ENCODE measurements at regions not wholly inside any gene's neighbourhood (a gene's known extent, or its start where the extent isn't known, plus 50 kb on each side); places are given as distances from the start of the nearest gene placed in this dataset.

GRCh38 chr10:53123311-53123710 is 350.7 kb upstream of the MBL2 start:
- no peaks in the 10 kb centered on the region for H3K4me1 ChIP-seq (ENCODE audit: low read depth)
- no peak for TF ChIP-seq CTCF (IDR thresholded peaks at IDR 0.05; ENCODE audit: low read depth, low read length)
- no peak for DNase-seq (ENCODE audit: low read depth in 1 of 2, low spot score in 1 of 2)

GRCh38 chr10:53122281-53122680 is 349.7 kb upstream of the MBL2 start:
- H3K36me3 ChIP-seq: no peaks in the 10 kb centered on the region
- H3K9me3 ChIP-seq (ENCODE audit: low read depth): no peaks in the 10 kb centered on the region
- H3K27ac ChIP-seq: no peak overlapping the region
- no peaks in the 10 kb centered on the region for H3K4me1 ChIP-seq (ENCODE audit: low read depth)
- no peak for DNase-seq (ENCODE audit: low read depth in 1 of 2, low spot score in 1 of 2)
- TF ChIP-seq CTCF (IDR thresholded peaks at IDR 0.05; ENCODE audit: low read depth, low read length): no peak
- H3K4me3 ChIP-seq: no peak overlapping the region
- H3K27me3 ChIP-seq: no peaks in the 10 kb centered on the region

More at GRCh38 chr10:53123311-53123710, 350.7 kb upstream of the MBL2 start:
- Histone ChIP-seq H3K27me3 (no peaks in the 10 kb centered on the region), H3K27ac (no peak overlapping the region), H3K36me3 (no peaks in the 10 kb centered on the region), H3K9me3 (ENCODE audit: low read depth) (no peaks in the 10 kb centered on the region), H3K4me3 (no peak overlapping the region)

- Histone ChIP-seq H3K36me3 (no peaks in the 10 kb centered on the region), H3K9me3 (ENCODE audit: low read depth) (no peaks in the 10 kb centered on the region), H3K27me3 (no peaks in the 10 kb centered on the region), H3K4me3 (no peak overlapping the region), H3K27ac (no peak overlapping the region), H3K4me1 (ENCODE audit: low read depth) (no peaks in the 10 kb centered on the region)
- TF ChIP-seq CTCF (IDR thresholded peaks at IDR 0.05; ENCODE audit: low read depth, low read length): no peak
- no peak for DNase-seq (ENCODE audit: low read depth in 1 of 2, low spot score in 1 of 2)
These were observed 343.1 kb upstream of the MBL2 start for GRCh38 chr10:53115660-53116059.

- no peaks in the 10 kb centered on the region for H3K27me3 ChIP-seq
- no peaks in the 10 kb centered on the region for H3K4me1 ChIP-seq (ENCODE audit: low read depth)
- H3K27ac ChIP-seq: no peak overlapping the region
- H3K4me3 ChIP-seq: no peak overlapping the region
- no peak for TF ChIP-seq CTCF (IDR thresholded peaks at IDR 0.05; ENCODE audit: low read depth, low read length)
- DNase-seq (ENCODE audit: low read depth in 1 of 2, low spot score in 1 of 2): no peak
- H3K36me3 ChIP-seq: no peaks in the 10 kb centered on the region
- H3K9me3 ChIP-seq (ENCODE audit: low read depth): no peaks in the 10 kb centered on the region
These were observed 338.9 kb upstream of the MBL2 start for GRCh38 chr10:53111529-53111928.

- no peaks in the 10 kb centered on the region for H3K36me3 ChIP-seq
- no peak overlapping the region for H3K27ac ChIP-seq
- H3K4me3 ChIP-seq: no peak overlapping the region
- no peaks in the 10 kb centered on the region for H3K4me1 ChIP-seq (ENCODE audit: low read depth)
- no peak for TF ChIP-seq CTCF (IDR thresholded peaks at IDR 0.05; ENCODE audit: low read depth, low read length)
- H3K9me3 ChIP-seq (ENCODE audit: low read depth): no peaks in the 10 kb centered on the region
- no peaks in the 10 kb centered on the region for H3K27me3 ChIP-seq
- no peak for DNase-seq (ENCODE audit: low read depth in 1 of 2, low spot score in 1 of 2)
These were observed 336.7 kb upstream of the MBL2 start for GRCh38 chr10:53109320-53109719.
